ENCODE measurements at regions not wholly inside any gene's neighbourhood (a gene's known extent, or its start where the extent isn't known, plus 50 kb on each side); places are given as distances from the start of the nearest gene placed in this dataset.
A peak's percentile ranks its signal among the peaks of the same experiment; 100 is the strongest.

- DNase-seq (ENCODE audit: low spot score): no peak
Observed at GRCh38 chr7:106482091-106482490, 178.9 kb downstream of the CCDC71L start.

DNA sequence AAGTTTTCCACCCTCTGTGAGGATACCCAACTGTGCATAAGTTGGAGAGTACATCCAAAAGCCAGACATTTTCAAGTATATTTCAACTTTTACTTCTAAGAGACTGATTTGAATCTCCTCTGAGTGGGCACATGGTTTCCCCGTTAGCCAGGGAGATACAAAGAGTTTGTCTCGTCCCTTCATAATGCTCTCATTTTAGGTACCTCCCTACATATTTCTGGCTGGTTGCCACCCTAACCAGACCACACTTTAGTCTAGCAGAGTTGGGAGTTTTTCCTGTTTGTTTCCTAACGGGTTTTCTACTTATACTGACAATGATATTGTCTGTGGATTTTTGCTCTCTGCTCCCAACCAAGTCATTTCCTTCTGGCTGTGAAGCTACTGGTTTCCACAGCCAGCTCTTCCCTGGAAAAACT, 180.3 kb downstream of the CCDC71L start:
- no peak for DNase-seq (ENCODE audit: low spot score)

GRCh38 chr7:106480161-106480579, 180.8 kb downstream of the CCDC71L start:
- no peak for DNase-seq (ENCODE audit: low spot score)

GRCh38 chr7:106476751-106477150, 184.2 kb downstream of the CCDC71L start:
- DNase-seq (ENCODE audit: low spot score): no peak

GRCh38 chr7:106472741-106473140, 188.0 kb upstream of the NAMPT start:
- DNase-seq (ENCODE audit: low spot score): no peak

- no peak for DNase-seq (ENCODE audit: low spot score)
Observed at GRCh38 chr7:106471686-106472440, 187.1 kb upstream of the NAMPT start.

- DNase-seq (ENCODE audit: low spot score): no peak
Observed at GRCh38 chr7:106471021-106471420, 186.2 kb upstream of the NAMPT start.

GRCh38 chr7:106466867-106467266, 182.1 kb upstream of the NAMPT start:
- DNase-seq (ENCODE audit: low spot score): no peak

DNA sequence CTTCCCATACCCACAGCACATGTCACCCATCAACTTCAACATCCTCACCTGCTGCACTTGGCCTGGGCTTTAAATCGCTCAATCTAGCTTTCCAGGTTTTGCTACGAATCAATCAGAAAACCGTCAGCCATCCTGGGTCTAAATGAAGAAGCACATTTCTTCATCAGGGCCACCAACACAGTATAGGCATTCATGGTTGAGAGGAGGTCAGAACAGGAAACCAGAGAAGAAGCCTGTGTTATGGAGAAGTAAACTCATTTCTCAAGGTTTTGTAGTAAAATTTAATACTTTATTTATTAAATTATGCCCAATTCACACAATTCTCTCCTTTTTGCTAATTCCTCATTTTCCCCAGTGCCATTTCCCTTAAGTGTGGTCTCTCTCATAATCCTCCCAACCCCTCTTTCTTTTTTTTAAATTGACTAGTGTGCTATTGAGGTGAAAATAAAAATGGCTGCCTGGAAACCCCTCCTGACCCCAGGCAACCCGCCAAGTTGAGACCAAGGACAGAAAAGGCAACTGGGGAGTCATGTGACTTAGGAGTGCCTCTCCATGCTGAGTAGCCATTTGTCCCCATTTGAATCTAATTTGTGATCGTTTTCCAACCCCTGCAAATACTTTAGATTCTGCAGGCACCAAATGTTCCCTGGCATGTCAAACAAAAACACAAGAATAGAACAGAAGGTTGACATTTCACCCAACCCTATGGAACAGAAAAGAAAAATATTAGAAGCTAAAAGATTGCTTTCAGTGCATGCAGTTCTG, 181.1 kb upstream of the NAMPT start:
- no peak for DNase-seq (ENCODE audit: low spot score)

- DNase-seq (ENCODE audit: low spot score): no peak
Observed at GRCh38 chr7:106464651-106465050, 179.9 kb upstream of the NAMPT start.

DNA sequence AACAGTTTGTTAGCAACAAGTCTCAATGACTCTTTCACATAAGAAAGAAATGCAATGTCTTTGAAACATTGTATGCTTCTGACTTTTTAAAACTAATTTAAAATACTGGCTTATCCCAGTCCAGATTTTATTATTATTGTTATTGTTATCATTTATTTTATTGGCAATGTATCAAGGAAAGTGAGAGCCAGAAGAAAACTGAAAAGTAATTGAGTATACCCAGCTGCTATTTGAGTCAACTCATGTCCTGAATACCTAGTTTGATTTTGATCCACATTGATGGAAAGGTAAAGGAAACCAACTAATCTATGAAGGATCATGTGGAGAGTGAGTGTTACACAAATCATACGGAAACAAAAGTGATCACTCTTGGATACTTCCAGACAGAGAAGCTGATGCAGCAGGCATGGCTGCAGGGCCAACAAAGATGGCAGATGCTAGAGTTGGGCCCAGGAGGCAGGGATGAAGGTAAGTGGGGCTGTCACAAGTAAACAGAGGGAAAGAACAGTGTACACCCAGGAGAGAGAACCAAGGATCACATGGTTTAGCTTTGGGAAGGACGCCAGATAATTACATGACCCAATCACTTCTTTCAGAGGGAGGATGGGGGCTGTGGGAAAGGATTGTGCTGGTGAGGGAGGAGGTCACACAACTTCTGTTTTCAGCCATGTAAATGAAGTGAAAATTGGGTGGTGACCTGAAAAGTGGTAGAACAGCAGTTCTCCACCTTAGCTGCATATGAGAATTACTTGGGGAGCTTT, 179.2 kb upstream of the NAMPT start:
- no peak for DNase-seq (ENCODE audit: low spot score)

DNA sequence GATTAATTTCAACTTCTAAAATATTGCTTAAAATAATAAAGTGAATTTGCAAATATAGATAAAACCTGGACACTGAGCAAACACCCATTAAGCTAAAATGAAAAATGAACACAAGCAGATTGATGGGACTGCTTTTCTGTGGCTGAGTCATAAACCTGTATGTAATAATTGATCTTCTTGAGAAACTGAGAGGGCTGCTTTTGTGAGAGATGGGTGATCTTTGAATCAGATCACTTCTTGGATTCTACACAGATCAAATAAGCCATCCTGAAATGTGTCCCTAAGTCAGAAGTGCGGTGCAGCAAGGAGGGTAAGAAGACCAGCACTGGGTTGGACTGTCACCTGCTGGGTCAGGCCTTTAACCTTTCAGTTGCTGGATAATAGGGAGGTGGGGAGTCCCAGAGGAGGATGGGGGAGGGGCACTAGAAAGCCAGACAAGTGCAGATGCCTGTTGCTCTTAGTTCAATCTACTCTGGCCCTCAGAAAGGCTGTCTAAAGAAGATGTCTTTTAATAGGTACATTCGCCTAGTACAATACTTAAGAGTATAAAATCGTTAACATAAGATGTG, 178.2 kb upstream of the NAMPT start:
- no peak for DNase-seq (ENCODE audit: low spot score)

- peak; percentile 34 for DNase-seq (ENCODE audit: low spot score)
Observed at GRCh38 chr7:106462365-106462859, 177.6 kb upstream of the NAMPT start.

DNA sequence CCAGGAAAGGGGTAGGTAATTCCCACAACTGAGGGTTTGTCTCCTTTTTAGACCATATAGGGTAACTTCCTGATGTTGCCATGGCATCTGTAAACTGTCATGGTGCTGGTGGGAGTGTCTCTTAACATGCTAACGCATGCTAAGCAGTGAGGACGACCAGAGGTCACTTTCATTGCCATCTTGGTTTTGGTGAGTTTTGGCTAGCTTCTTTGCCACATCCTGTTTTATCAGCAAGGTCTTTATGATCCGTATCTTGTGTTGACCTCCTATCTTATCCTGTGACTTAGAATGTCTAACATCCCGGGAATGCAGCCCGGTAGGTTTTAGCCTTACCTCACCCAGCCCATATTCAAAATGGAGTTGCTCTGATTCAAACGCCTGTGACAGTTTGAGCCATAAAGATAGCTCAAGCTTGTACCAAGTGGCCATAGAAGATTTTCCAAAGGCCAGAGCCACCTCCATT, 176.0 kb upstream of the NAMPT start:
- DNase-seq (ENCODE audit: low spot score): no peak

GRCh38 chr7:106459397-106460072, 174.8 kb upstream of the NAMPT start:
- no peak for DNase-seq (ENCODE audit: low spot score)

DNA sequence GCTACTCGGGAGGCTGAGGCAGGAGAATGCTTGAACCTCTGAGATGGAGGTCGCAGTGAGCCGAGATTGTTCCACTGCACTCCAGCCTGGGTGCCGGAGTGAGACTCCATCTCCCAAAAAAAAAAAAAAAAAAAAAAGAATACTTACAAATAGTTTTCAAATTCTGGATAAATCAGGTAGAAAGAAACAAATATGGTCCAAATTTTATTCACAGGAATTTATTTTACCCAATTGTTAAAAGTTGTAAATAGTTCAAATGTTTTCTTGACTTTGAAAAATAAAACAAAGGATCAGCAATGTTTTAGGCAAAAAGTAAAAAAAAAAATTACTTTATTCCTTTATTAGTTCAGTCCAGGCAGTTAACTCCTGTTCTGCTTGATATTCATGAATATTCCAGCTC, 172.9 kb upstream of the NAMPT start:
- DNase-seq (ENCODE audit: low spot score): no peak

GRCh38 chr7:106456329-106456728, 171.5 kb upstream of the NAMPT start:
- DNase-seq (ENCODE audit: low spot score): no peak

DNA sequence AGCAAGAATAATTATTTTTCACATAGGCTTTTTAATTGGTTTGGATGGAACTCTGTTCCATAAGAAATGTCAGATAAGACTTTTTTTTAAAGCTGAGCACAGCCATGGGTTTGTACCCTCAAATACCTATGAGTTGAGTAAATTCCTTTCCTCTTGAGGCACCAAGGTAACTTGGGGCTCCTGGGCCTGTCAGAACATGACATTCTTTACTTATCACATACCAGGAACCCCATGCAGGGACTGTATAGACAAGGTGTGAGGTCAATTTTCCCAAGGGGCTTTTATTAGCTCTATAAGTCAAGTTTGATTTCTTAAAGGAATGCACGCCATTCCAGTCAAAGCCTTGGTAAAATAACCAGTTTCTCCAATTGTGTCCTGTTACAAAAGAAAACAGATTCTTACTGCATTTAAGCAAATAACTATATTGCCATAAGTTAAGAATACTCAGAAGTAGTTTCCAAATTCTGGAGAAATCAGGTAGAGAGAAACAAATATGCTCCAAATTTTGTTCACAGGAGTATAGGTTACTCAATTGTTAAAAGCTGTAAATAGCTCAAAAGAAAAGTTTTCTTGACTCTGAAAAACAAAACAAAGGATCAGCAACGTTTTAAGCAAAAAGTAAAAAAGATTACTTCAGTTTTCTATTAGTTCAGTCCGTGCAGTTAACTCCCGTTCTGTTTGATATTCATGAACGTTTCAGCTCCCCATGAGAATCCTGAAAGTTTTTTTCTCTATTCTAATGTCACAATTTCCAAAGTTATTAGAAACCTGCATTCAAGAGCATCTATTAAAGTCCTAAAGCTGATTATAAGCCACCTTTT, 167.5 kb upstream of the NAMPT start:
- DNase-seq (ENCODE audit: low spot score): no peak

DNA sequence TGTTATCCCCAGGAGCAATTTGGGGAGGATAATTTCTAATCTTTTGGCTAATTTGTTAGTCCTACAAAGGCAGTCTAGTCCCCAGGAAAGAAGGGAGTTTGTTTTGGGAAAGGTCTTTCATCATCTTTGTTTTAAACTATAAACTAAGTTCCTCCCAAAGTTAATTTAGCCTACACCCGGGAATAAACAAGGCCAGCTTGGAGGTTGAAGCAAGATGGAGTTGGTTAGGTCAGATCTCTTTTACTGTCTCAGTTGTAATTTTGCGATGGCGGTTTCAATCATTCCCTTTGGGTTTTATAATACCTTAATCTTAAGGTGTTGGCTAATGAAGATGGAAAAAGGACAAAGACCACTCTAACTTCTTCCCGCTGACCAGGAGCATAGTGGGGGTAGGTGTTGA, 166.4 kb upstream of the NAMPT start:
- DNase-seq (ENCODE audit: low spot score): no peak

GRCh38 chr7:106450716-106451115, 165.9 kb upstream of the NAMPT start:
- DNase-seq (ENCODE audit: low spot score): no peak

Data from CD4-positive, alpha-beta T cell treated with Interleukin-2 at 100 ng/mL for 4 hours (primary cell).